Lower lobe of right lung (tissue), 2 donors: ENCODE measurements at regions not wholly inside any gene's neighbourhood (a gene's known extent, or its start where the extent isn't known, plus 50 kb on each side); places are given as distances from the start of the nearest gene placed in this dataset.

Source experiments
- ATAC-seq, 2 donors: fragments of 200-7000 bp; cut with Tn5 transposase; one replicate each; pipeline ENCODE4 v1.9.1; 2020 to 2022; ENCODE audit warnings: mild to moderate bottlenecking in 2 of 2, moderate library complexity in 2 of 2
- DNase-seq: peaks from one replicate; pipeline ENCODE4 v3.0.0-alpha.2; 2020
- H3K27ac ChIP-seq: fragments of 200-600 bp; one replicate; pipeline ENCODE4 v1.8.0; 2022
- H3K27me3 ChIP-seq: fragments of 200-600 bp; one replicate; pipeline ENCODE4 v1.8.0; 2022; ENCODE audit warnings: low read depth
- H3K36me3 ChIP-seq: fragments of 200-600 bp; one replicate; pipeline ENCODE4 v1.8.0; 2022; ENCODE audit warnings: mild to moderate bottlenecking
- H3K4me1 ChIP-seq: fragments of 200-600 bp; one replicate; pipeline ENCODE4 v1.8.0; 2022
- H3K4me3 ChIP-seq: fragments of 200-600 bp; one replicate; pipeline ENCODE4 v1.8.0; 2022; ENCODE audit warnings: mild to moderate bottlenecking
- H3K9me3 ChIP-seq: fragments of 200-600 bp; one replicate; pipeline ENCODE4 v1.8.0; 2022
- CTCF ChIP-seq: fragments of 200-600 bp; IDR thresholded peaks from one replicate; pipeline ENCODE4 v1.8.0; 2022; ENCODE audit warnings: antibody characterized with exemption, mild to moderate bottlenecking
- intact Hi-C: fragments of 100-400 bp; cut with DNase I; formaldehyde crosslinking; loops from one replicate; pipeline ENCODE4 v1.11.0; 2022
- donor health status: DM: no; HTN: yes; CAD: no; lungs with severe emphysema.

- intact Hi-C loops: no loop called here
- Histone ChIP-seq H3K27me3 (no peaks in the 10 kb centered on the region), H3K36me3 (no peaks in the 10 kb centered on the region), H3K4me3 (no peak overlapping the region), H3K27ac (no peak overlapping the region), H3K9me3 (no peaks in the 10 kb centered on the region), H3K4me1 (no peaks in the 10 kb centered on the region)
- DNase-seq (no peak), ATAC-seq (no peak)
- TF ChIP-seq CTCF: no peak
Observed at GRCh38 chr3:160622263-160623045, 54.5 kb upstream of the ARL14 start.

- Histone ChIP-seq H3K27me3 (no peaks in the 10 kb centered on the region), H3K36me3 (no peaks in the 10 kb centered on the region), H3K4me1 (no peaks in the 10 kb centered on the region), H3K4me3 (no peak overlapping the region), H3K9me3 (no peaks in the 10 kb centered on the region), H3K27ac (no peak overlapping the region)
- intact Hi-C loops: no loop called here
- ATAC-seq (no peak), DNase-seq (no peak)
- TF ChIP-seq CTCF: no peak
Observed at GRCh38 chr3:160618878-160619277, 53.5 kb upstream of the KPNA4 start.

GRCh38 chr3:160618363-160618762 lies 53.0 kb upstream of the KPNA4 start:
- H3K9me3 ChIP-seq: no peaks in the 10 kb centered on the region
- intact Hi-C loops: no loop called here
- no peak overlapping the region for H3K4me3 ChIP-seq
- TF ChIP-seq CTCF: no peak
- no peak overlapping the region for H3K27ac ChIP-seq
- DNase-seq (peak; percentile 45), ATAC-seq (peak; percentile 46 to 77)
- no peaks in the 10 kb centered on the region for H3K27me3 ChIP-seq
- H3K4me1 ChIP-seq: no peaks in the 10 kb centered on the region
- H3K36me3 ChIP-seq: no peaks in the 10 kb centered on the region

- ATAC-seq (no peak), DNase-seq (no peak)
- no peak for TF ChIP-seq CTCF
- Histone ChIP-seq H3K4me1 (no peaks in the 10 kb centered on the region), H3K4me3 (no peak overlapping the region), H3K27ac (no peak overlapping the region), H3K27me3 (no peaks in the 10 kb centered on the region), H3K9me3 (no peaks in the 10 kb centered on the region), H3K36me3 (no peaks in the 10 kb centered on the region)
- intact Hi-C loops: no loop called here
Observed at GRCh38 chr3:160617636-160618035, 52.3 kb upstream of the KPNA4 start.

- TF ChIP-seq CTCF: no peak
- H3K4me3 ChIP-seq: no peak overlapping the region
- no peak for DNase-seq
- H3K4me1 ChIP-seq: no peaks in the 10 kb centered on the region
- H3K27me3 ChIP-seq: no peaks in the 10 kb centered on the region
- H3K9me3 ChIP-seq: no peaks in the 10 kb centered on the region
- intact Hi-C loops: no loop called here
- no peak for ATAC-seq
- H3K27ac ChIP-seq: no peak overlapping the region
- no peaks in the 10 kb centered on the region for H3K36me3 ChIP-seq
Observed at GRCh38 chr3:160616716-160617115, 51.3 kb upstream of the KPNA4 start.
